GM19452 (cell line): ENCODE measurements at regions not wholly inside any gene's neighbourhood (a gene's known extent, or its start where the extent isn't known, plus 50 kb on each side); places are given as distances from the start of the nearest gene placed in this dataset.

ENCODE experiments used
- ATAC-seq: cut with Tn5 transposase; IDR thresholded peaks from one replicate; pipeline ENCODE4 v1.9.1; 2021; ENCODE audit not compliant: unreplicated experiment

DNA sequence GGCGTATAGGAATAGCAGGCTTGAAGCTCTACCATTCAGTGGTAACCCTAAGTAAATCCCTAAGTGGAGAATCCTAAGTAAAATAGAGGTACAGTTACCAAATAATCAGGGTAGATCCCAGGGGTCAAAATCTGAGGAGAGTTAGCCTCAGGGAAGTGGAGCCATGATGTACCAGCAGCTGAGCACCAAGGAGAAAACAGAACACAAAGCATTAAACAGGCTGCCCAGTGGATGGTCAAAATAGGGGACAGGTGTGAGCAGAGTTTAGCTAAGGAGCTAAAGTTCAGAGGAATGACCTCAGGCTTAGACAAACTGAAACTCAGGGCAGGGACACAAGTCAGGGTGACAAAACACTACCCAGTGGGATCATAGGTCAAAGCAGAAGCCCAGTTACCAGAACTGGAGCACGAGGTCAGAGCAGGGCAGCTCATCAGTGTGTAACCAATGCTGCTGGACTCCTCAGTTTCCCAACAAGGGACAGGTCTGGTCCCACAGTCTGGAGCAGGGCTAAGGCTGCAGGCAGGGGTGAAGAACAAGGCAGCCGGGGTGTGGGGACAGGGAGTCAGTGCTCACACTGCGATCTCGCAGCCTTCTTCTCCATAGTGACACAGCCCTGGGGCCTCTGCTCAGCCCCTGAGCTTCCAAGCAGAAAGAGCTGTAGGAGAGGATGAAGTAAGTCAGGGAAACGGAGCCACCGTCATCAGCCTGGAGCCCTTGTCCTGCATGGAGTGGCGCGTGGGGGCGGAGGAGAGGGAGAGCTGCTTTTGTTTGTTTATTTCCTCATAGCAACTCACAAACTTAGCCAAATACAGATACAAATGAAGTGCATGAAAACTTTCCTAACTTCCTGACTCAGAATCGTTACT, 264.0 kb downstream of the MREG start:
- ATAC-seq, result no peak

- ATAC-seq, result no peak
Observed at GRCh38 chr2:215748446-215748845, 264.9 kb downstream of the MREG start.

GRCh38 chr2:215746887-215747615, 266.3 kb downstream of the MREG start:
- ATAC-seq, result no peak

DNA sequence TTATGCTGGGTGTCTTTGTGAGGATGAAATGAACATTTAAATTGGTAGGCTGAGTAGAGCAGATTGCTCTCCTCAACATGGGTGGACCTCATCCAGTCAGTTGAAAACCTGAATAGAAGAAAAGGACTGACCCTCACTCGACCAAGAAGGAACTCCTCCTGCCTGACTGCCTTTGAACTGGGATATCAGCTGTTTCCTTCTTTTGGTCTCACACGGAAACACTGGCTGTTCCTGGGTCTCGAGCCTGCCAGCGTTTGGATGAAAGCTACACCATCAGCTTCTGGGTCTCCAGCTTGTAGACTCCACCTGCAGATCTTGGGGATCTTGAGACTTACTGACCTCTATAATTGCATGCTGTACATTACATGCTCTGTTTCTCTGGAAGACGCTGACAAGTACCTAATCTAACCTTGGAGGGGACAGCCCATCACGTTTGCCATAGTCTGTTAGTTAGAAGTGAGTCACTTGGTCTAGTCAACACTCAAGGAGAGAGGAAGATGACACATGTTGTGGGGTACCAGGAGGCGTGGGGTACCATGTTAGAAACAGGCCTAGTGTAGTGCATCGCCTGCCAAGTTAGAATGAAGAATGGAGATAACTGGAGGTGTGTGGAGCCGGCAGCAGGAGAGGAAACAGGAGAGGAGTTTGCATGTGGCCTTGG, 267.0 kb downstream of the MREG start:
- no peak for ATAC-seq

GRCh38 chr2:215745331-215745730, 268.0 kb downstream of the MREG start:
- no peak for ATAC-seq

- ATAC-seq, result no peak
Observed at GRCh38 chr2:215744514-215744913, 268.8 kb downstream of the MREG start.

GRCh38 chr2:215743066-215743465, 270.3 kb downstream of the MREG start:
- no peak for ATAC-seq

GRCh38 chr2:215742021-215742420, 271.3 kb downstream of the MREG start:
- ATAC-seq, result no peak

DNA sequence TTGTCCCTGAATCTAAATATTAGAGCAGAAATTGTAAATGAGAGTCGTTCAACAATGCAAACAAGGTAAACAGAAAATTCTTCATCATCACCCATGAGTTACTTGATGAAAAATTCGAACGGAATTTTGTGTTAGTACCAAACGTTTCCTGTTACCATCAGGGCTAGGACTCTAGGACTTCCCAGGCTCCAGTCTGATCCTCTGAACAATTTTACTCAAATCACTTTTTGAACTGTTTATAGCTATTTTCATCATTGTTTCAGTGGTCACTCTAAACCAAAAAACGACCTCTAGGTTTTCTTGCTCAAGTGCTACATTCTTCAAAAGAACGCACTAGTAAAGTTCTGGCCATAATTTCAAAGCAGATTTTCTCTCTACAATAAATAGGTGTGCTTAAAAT, 273.3 kb downstream of the MREG start:
- ATAC-seq, result no peak

DNA sequence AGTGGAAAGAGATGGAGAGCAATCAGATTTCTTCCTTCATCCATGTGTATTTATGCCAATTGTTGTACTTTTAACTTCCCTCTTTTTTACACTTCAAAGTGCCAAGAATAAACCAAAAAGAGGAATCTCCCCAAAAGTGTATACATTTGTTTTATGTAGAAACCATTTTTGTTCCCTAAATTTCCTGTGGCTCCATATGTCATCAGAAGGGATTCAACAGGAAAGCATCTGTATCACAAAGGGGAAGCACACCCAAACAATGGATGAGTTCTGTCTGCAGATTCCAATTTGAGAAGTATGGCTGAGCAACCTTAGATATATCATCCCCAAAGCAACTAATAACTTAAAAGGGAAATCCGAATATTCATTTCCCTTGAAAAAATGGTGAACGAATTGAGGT, 275.0 kb downstream of the MREG start:
- ATAC-seq, result no peak

DNA sequence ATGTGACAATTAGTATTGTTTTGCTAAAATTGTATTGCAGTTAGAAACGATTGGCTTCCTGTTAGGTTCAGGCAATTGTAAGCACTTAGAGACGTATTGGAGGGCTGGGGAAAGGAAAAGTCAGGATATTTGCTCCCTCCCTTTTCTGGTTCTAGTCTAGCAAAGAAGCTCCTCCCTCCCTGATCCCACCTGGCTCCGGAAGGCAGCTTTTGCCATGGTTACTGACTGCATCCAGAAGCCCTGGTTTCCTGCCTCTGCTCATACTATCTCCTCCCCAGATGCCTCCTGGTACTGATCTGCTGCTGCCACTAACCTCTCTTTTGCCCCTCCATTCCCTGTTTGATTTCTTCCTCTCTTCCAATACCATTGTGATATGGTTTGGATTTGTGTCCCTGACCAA, 275.9 kb downstream of the MREG start:
- ATAC-seq, result no peak

- no peak for ATAC-seq
Observed at GRCh38 chr2:215736653-215737290, 276.6 kb downstream of the MREG start.

DNA sequence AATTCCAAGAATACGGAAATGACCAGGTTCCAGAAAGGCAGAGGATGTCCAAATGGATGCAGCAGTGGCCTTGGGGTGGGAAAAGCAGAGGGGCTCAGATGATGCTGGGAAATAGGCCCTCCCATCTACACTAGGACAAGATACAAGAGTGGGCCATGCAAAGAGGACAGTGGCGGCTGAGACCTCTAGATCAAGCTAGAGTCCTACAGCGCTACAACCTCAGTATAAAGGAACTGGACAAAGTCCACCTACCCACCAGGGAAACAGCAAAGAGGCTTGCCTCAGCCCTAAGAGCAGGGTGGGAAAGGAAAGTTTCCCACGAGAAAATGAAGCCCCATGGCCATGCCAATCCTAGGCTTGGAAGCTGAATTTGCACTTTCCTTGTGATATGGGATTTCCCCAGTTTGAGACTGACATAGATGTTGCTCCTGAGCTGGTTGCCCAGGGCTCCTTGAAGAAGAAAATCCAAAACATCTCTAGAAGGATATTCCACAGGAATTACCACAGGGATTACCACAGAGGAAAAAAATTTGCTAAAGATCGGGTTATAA, 282.2 kb downstream of the MREG start:
- no peak for ATAC-seq

DNA sequence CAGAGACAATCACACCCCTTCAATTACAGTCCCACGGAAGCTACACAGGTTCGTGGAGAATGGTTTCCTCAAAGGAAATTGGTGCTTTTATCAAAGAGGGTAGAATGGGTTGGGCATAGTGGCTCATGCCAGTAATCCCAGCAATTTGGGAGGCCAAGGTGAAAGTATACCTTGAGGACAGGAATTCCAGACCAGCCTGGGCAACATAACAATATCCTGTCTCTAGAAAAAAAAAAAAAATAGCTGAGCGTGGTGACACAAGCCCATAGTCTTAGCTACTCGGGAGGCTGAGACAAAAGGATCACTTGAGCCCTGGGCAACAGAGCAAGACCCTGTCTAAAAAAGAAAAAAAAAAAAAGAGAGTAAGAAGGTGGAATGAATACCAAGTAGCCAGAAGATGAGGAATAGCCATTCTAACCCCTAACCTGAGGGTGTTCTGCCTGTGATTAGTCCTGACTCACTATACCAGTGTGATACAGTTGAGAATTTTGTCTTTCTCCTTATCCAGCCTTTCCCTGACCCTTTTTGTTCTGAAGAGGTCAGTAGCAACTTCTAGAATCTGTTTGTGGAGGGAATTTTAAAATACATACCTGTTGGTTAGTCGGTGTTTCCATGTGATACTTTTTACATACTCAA, 283.2 kb downstream of the MREG start:
- no peak for ATAC-seq

DNA sequence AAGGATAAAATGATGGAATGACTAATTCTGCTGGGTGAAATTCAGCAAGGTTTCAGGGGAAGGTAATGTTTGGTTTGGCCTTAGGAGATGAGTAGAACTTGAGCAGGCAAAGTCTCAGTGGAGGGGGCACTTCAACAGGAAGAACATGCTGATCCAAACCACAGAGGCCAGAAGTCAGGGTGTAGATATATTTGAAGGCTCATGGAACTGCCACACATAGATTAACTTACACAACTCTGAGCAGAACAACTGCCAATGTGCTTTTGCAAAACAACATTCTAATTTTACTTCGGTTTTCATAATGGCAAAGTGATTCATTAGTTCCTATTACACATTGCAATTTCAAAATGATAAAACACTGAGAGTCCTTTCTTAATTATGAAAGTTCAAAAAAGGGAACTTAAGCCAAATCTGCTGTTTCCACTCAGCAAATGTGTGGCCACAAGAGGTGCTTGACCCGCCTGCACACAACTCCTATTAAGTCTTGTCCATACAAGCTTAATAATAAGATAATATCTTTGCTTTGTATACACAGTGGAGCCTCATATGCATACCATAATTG, 284.8 kb downstream of the MREG start:
- peak; percentile 80 for ATAC-seq

- peak; percentile 21 for ATAC-seq
Observed at GRCh38 chr2:215727507-215728503, 285.5 kb downstream of the MREG start.

DNA sequence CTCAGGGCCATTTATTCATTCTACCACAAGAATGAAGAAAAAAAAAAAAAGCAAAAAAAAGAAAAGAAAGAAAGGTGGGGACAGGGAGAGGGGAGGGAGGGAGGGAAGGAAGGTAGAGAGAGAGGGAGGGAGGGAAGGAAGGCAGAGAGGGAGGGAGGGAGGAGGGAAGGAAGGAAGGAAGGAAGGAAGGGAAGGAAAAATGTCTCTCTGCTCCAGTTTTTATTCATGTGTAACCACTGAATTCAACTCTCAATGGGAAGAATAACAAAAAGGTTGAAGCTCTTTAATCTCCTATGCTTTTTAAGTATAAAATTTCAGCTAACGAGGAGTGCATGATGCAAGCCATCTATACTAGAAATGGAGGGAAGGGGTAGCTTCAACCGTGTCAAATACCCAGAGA, 287.3 kb downstream of the MREG start:
- ATAC-seq, result no peak

- ATAC-seq, result no peak
Observed at GRCh38 chr2:215724146-215724545, 288.3 kb upstream of the FN1 start.

GRCh38 chr2:215723631-215724011, 287.8 kb upstream of the FN1 start:
- ATAC-seq, result no peak
